ENCODE measurements at regions not wholly inside any gene's neighbourhood (a gene's known extent, or its start where the extent isn't known, plus 50 kb on each side); places are given as distances from the start of the nearest gene placed in this dataset.

GRCh38 chr10:44217274-44217820 is 167.6 kb downstream of the CXCL12 start:
- H3K4me1 ChIP-seq (ENCODE audit: control insufficient read depth in 4 of 4, insufficient read depth in 4 of 4, low read length in 3 of 4), result no peaks in the 10 kb centered on the region
- no peak for TF ChIP-seq SP1 (IDR thresholded peaks at IDR 0.05)
- TF ChIP-seq RAD21 (IDR thresholded peaks at IDR 0.05), result no peak
- TF ChIP-seq ZBTB33 (IDR thresholded peaks at IDR 0.05), result no peak
- no peak for TF ChIP-seq FOXA2 (IDR thresholded peaks at IDR 0.05)
- no peak for TF ChIP-seq HNF4A (conservative IDR thresholded peaks at IDR 0.05)
- no peak for TF ChIP-seq REST (IDR thresholded peaks at IDR 0.05)
- H3K4me3 ChIP-seq (ENCODE audit: low read depth in 1 of 3, low read length in 3 of 3), result no peak overlapping the region
- no peaks in the 10 kb centered on the region for H3K9me3 ChIP-seq (ENCODE audit: control insufficient read depth in 4 of 4, low read length in 3 of 4)
- WGBS, result 84% methylated on average over 3 of the region's 3 CpGs
- no peak for DNase-seq (ENCODE audit: low spot score)
- H3K27me3 ChIP-seq (ENCODE audit: control insufficient read depth in 4 of 4, insufficient read depth in 4 of 4, low read length in 3 of 4), result no peaks in the 10 kb centered on the region
- no peak overlapping the region for H3K27ac ChIP-seq (ENCODE audit: low read depth in 1 of 2, low read length in 2 of 2)
- H3K36me3 ChIP-seq (ENCODE audit: control insufficient read depth in 4 of 4, insufficient read depth in 3 of 4, low read depth in 1 of 4, low read length in 3 of 4), result no peaks in the 10 kb centered on the region
- H3K9ac ChIP-seq (ENCODE audit: low read depth in 1 of 2, low read length in 2 of 2), result no peak overlapping the region

- TF ChIP-seq EGR1 (IDR thresholded peaks at IDR 0.05; ENCODE audit: low read depth in 2 of 2), result no peak
- Histone ChIP-seq H3K36me3 (ENCODE audit: control insufficient read depth in 4 of 4, insufficient read depth in 3 of 4, low read depth in 1 of 4, low read length in 3 of 4) (no peaks in the 10 kb centered on the region), H3K9ac (ENCODE audit: low read depth in 1 of 2, low read length in 2 of 2) (no peak overlapping the region), H3K4me1 (ENCODE audit: control insufficient read depth in 4 of 4, insufficient read depth in 4 of 4, low read length in 3 of 4) (no peaks in the 10 kb centered on the region), H3K27ac (ENCODE audit: low read depth in 1 of 2, low read length in 2 of 2) (no peak overlapping the region), H3K4me3 (ENCODE audit: low read depth in 1 of 3, low read length in 3 of 3) (no peak overlapping the region), H3K9me3 (ENCODE audit: control insufficient read depth in 4 of 4, low read length in 3 of 4) (no peaks in the 10 kb centered on the region), H3K27me3 (ENCODE audit: control insufficient read depth in 4 of 4, insufficient read depth in 4 of 4, low read length in 3 of 4) (no peaks in the 10 kb centered on the region)
- WGBS, result 78% methylated on average over 2 of the region's 2 CpGs
- DNase-seq (ENCODE audit: low spot score), result no peak
These were observed 168.8 kb downstream of the CXCL12 start for GRCh38 chr10:44216073-44216472.

GRCh38 chr10:44209811-44210210 is 175.1 kb downstream of the CXCL12 start:
- no peak overlapping the region for H3K4me3 ChIP-seq (ENCODE audit: low read depth in 1 of 3, low read length in 3 of 3)
- 82% methylated on average over 4 of the region's 4 CpGs for WGBS
- no peak overlapping the region for H3K9ac ChIP-seq (ENCODE audit: low read depth in 1 of 2, low read length in 2 of 2)
- no peaks in the 10 kb centered on the region for H3K4me1 ChIP-seq (ENCODE audit: control insufficient read depth in 4 of 4, insufficient read depth in 4 of 4, low read length in 3 of 4)
- H3K27ac ChIP-seq (ENCODE audit: low read depth in 1 of 2, low read length in 2 of 2), result no peak overlapping the region
- H3K27me3 ChIP-seq (ENCODE audit: control insufficient read depth in 4 of 4, insufficient read depth in 4 of 4, low read length in 3 of 4), result no peaks in the 10 kb centered on the region
- DNase-seq (ENCODE audit: low spot score), result no peak
- H3K9me3 ChIP-seq (ENCODE audit: control insufficient read depth in 4 of 4, low read length in 3 of 4), result no peaks in the 10 kb centered on the region
- H3K36me3 ChIP-seq (ENCODE audit: control insufficient read depth in 4 of 4, insufficient read depth in 3 of 4, low read depth in 1 of 4, low read length in 3 of 4), result no peaks in the 10 kb centered on the region
- TF ChIP-seq JUND (IDR thresholded peaks at IDR 0.05), result no peak
- no peak for TF ChIP-seq CTCF (IDR thresholded peaks at IDR 0.05; ENCODE audit: low read depth, low read length, missing input control)
- no peak for TF ChIP-seq GABPA (IDR thresholded peaks at IDR 0.05 in 1 of 2, conservative IDR thresholded peaks at IDR 0.05 in 1 of 2)
- no peak for TF ChIP-seq TAF1 (conservative IDR thresholded peaks at IDR 0.05)
- no peak for TF ChIP-seq EGR1 (IDR thresholded peaks at IDR 0.05; ENCODE audit: low read depth in 2 of 2)
- TF ChIP-seq YY1 (IDR thresholded peaks at IDR 0.05), result no peak
- TF ChIP-seq MAX (IDR thresholded peaks at IDR 0.05), result no peak
- no peak for TF ChIP-seq RXRA (IDR thresholded peaks at IDR 0.05)
- no peak for TF ChIP-seq REST (IDR thresholded peaks at IDR 0.05)
- no peak for TF ChIP-seq HNF4G (IDR thresholded peaks at IDR 0.05)
- no peak for TF ChIP-seq SP1 (IDR thresholded peaks at IDR 0.05)

Measured in liver (tissue), 8 donors.